ENCODE measurements at regions not wholly inside any gene's neighbourhood (a gene's known extent, or its start where the extent isn't known, plus 50 kb on each side); places are given as distances from the start of the nearest gene placed in this dataset.
"Not testable (repeated sequence)": the region's sequence is repeated elsewhere in the genome, so short reads cannot be mapped to it uniquely, and the experiment has no call there.

DNA sequence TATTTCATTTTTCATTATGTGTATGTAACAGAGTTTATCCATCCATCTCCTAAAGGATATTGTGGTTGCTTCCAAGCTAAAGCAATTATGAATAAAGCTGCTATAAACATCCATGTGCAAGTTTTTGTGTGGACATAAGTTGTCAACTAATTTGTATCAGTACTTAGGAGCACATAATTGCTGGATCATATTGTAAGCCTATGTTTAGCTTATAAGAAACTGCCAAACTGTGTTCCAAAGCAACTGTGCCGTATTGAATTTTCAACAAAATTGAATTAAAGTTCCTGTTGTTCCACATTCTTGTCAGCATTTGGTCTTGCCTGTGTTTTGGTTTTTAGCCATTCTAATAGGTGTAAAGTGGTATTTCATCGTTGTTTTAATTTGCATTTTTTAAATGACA lies 416.9 kb downstream of the SLC6A15 start:
- no peak for DNase-seq (ENCODE audit: low spot score)

DNA sequence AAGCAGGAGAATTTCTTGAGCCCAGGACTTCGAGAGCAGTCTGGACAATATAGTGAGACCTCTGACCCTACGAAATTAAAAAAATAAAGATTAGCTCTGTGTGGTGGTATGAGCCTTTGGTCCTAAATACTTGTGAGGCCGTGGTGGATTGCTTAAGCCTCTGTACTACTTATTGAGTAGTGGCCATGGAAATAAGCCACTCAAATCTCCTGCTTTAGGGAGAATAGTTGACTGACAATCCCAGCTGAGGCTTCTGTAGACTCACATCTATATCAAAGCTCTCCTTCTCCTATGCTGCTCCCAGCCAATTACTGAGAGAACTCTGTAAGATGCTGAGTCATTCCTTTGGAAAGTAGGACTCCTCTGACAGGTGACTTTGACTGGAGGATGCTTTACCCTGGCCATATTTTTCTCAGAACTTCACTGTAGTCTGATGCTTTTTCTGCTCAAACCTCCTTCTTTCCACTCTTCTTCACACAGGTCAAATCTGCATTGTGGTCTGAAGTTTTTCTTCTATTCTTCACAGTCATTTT lies 420.2 kb downstream of the SLC6A15 start:
- no peak for DNase-seq (ENCODE audit: low spot score)

DNA sequence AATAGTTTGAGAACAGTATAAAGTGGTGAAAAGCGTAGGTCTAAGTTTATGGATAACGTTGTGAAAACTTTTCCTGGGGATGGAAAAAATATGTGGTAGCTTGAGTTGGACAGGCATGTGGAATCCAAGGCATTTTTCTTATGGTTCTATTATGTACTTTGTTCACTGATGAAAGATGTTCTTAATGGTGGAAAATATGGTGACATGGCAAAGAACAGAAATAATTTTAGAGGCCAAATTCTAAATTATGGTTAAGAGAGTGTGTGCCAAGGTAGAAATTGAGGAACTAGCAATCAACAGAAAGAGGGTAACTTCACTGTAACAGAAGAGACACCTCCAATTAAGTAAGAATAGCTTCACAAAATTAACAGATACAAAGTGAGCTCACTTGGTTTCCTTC lies 427.8 kb downstream of the SLC6A15 start:
- no peak for DNase-seq (ENCODE audit: low spot score)

GRCh38 chr12:84480803-84481202 lies 431.8 kb downstream of the SLC6A15 start:
- no peak for DNase-seq (ENCODE audit: low spot score)

GRCh38 chr12:84470361-84470760 lies 442.2 kb downstream of the SLC6A15 start:
- DNase-seq (ENCODE audit: low spot score), result no peak

GRCh38 chr12:84464616-84465015 lies 448.0 kb downstream of the SLC6A15 start:
- DNase-seq (ENCODE audit: low spot score), result no peak

GRCh38 chr12:84463741-84464495 lies 448.7 kb downstream of the SLC6A15 start:
- no peak for DNase-seq (ENCODE audit: low spot score)

GRCh38 chr12:84455598-84455997 lies 457.0 kb downstream of the SLC6A15 start:
- DNase-seq (ENCODE audit: low spot score), result no peak

DNA sequence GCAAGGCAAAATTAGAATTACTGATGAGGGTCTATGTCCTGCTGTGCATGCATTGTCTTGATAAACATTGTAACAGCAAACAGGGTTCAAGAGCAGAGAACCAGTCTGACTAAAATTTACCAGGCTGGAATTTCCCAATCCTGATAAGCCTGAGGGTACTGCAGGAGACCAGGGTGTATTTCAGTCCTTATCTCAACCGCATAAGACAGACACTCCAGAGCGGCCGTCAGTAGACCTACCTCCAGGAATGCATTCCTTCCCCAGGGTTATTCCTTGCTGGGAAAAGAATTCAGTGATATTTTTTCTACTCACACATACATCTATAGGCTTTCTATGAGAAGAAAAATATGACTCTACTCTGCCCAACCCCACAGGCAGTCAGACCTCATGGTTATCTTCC lies 466.1 kb downstream of the SLC6A15 start:
- not testable (repeated sequence) for DNase-seq (ENCODE audit: low spot score)

DNA sequence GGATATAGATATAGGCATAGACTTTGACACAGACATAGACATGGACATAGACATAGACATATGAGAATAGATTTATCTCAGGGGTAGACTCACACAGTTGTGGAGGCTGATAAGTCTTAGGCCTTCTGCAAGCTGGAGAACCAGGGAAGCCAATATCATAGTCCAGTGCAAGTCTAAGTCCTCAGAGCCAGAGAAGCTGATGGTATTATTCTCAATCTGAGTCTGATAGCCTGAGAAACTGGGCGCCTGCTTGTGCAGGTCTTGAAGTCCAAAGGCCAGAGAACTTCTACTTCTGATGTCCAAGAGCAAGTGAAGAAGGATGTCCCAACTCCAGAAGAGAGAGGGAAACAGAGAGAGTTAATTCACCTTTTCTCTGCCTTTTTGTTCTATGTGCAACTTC lies 476.5 kb downstream of the SLC6A15 start:
- DNase-seq (ENCODE audit: low spot score), result no peak

DNA sequence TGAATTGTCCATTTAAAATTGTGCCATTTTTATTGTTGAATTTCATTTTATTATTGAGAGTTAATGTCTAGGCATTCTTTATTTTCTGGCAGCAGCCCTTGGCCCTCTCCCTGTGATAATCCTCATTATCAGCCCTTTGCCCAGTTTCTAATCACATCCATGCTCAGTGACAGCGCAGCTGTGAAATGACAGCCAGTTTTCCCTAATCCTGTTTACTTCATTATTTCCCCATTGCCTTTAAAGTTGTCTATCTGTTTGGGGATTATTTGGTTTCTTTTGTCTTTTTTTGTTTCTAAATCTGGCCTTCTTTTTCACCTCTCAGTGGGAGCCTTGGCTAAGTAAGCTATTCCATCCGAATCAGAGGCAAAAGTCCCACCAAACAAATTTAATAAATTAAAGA lies 476.9 kb downstream of the SLC6A15 start:
- no peak for DNase-seq (ENCODE audit: low spot score)

- no peak for DNase-seq (ENCODE audit: low spot score)
Measured at GRCh38 chr12:84422340-84422739, 490.3 kb downstream of the SLC6A15 start.

DNA sequence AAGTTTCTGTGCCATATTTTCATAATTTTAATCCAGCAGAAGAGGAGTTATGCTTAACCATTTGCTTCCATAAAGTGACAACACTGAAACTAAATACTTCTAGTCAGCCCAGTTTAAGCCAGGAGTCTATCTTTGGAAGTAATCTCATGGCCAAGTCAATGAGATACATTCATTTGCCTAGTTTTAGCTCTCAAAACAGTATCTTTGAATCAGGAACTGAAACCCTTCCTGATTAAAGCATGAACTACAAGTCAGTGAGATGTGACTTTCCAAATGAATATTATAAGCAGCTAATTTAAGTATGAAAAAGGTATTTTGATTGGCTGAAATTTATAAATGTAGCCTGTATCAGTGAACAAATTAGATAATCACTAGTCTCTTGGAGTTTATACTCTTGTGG lies 491.5 kb downstream of the SLC6A15 start:
- DNase-seq (ENCODE audit: low spot score), result no peak

DNA sequence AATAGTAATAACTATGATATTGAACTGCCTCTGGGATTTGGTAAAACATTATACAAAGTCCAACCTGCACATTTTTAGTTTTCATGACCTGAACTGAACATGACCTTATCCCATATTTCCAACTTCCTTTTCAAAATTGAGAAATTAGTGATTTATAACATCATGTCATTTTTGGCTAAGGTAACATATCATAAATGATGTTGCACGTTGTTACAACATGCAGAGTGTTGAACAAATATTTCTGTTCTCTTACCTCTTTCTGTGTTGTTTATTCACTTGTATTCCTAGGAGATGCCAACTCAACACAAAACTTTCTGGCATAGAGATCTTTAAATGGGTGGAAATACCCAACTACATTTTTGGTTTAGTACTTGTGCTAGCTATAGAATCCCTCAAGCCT lies 496.0 kb downstream of the SLC6A15 start:
- no peak for DNase-seq (ENCODE audit: low spot score)

GRCh38 chr12:84415946-84416345 lies 496.7 kb downstream of the SLC6A15 start:
- DNase-seq (ENCODE audit: low spot score), result no peak

DNA sequence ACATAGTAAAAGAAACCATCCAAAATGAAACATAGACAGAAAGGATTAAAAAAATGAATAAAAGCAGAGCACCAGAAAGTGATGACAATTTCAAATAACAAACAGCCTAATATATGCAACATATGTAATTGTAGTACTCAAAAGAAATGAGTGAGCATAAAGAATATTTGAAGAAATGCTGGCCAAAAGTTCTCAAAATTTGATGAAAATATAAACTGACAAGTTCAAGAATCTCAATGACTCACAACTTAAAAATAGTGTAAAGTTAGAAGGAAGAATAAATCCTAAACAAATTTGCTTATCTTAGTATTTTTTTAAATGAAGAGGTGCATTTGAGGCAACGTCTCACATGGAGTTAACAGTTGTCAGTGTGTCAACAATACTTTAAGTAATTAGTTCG lies 498.9 kb downstream of the SLC6A15 start:
- DNase-seq (ENCODE audit: low spot score), result no peak

DNA sequence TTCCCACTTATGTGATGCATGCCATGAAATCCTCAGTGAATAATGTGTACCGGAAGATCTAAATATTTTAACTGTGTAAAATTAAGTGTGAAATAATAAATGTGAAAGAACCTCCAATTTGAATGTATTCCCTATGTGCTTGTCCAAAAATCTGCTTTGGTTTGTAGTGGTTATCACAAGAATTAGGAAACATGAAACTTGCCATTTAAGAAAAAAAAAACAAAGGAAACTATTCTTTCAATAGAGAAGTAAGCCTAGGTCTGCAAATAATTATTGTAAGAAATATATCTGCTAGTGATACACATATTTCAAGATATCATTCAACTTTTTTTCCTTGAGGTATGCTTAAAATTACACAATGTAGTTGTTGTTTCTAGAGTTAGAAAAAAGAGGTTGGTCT lies 500.4 kb downstream of the SLC6A15 start:
- no peak for DNase-seq (ENCODE audit: low spot score)

GRCh38 chr12:84411031-84411430 lies 501.6 kb downstream of the SLC6A15 start:
- no peak for DNase-seq (ENCODE audit: low spot score)

DNA sequence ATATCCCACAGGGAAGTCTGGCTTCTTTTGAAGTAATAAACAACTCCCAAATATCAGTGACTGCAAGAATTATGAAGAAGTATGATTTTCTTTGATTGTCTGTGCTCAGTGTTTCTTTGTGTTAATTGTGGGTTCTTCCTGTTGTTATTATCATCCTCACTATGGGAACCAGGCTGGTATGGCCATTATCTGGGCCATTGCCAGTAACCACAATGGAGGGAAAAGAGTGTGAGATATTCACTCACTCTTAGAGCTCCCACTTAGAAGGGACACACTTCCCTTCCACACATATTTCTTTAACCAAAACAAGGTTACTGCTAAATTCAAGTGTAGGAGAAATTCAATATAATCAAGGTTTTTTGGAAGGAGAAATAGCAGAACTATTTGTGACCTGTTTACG lies 503.7 kb downstream of the SLC6A15 start:
- no peak for DNase-seq (ENCODE audit: low spot score)

GRCh38 chr12:84406720-84407119 lies 505.9 kb downstream of the SLC6A15 start:
- not testable (repeated sequence) for DNase-seq (ENCODE audit: low spot score)

GRCh38 chr12:84397846-84398245 lies 514.8 kb downstream of the SLC6A15 start:
- no peak for DNase-seq (ENCODE audit: low spot score)

GRCh38 chr12:84397263-84397662 lies 515.3 kb downstream of the SLC6A15 start:
- peak; percentile 9 for DNase-seq (ENCODE audit: low spot score)

DNA sequence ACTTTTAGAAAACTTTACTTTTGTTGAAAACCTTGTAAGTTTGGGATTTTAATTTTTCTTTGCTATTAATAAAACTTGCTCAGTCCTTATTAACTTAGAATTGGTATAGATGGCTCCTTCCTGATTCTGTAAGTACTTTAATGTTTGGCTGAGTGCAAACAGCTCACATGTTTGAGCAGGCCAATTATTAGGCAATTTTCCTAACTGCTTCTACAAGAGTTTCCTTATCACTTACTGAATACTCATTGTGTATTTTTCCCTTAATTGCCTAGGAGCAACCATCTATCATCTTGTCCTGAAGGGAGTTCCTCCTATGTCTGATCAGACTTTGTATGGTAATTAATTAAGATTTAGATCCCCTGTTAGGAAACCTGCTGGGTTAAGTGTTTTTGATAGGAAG lies 521.4 kb downstream of the SLC6A15 start:
- DNase-seq (ENCODE audit: low spot score), result not testable (repeated sequence)

GRCh38 chr12:84384384-84384783 lies 528.2 kb downstream of the SLC6A15 start:
- DNase-seq (ENCODE audit: low spot score), result no peak
